Pancreas (tissue), 10 donors: ENCODE measurements at regions not wholly inside any gene's neighbourhood (a gene's known extent, or its start where the extent isn't known, plus 50 kb on each side); places are given as distances from the start of the nearest gene placed in this dataset.
"Not testable (repeated sequence)": the region's sequence is repeated elsewhere in the genome, so short reads cannot be mapped to it uniquely, and the experiment has no call there.

Experiments used
- ATAC-seq, 4 donors: fragments of 200-7000 bp; cut with Tn5 transposase; one replicate each; pipeline versions ENCODE4 v1.8.0 to v1.9.1; 2020; ENCODE audit warnings: mild to moderate bottlenecking in 4 of 4, moderate library complexity in 4 of 4
- DNase-seq, 6 donors: peaks; one replicate each; pipeline ENCODE4 v3.0.0-alpha.2; 2020
- FAIRE-seq: peaks from 2 replicates; lab custom pipeline; 2012; peaks lifted over from hg19 to GRCh38; lab: Jason Lieb, UNC
- H3K27ac ChIP-seq, 4 donors: fragments of 200-600 bp; sonication (generic); 1 replicate in 3 of 4; 2 replicates in 1 of 4; pipeline versions ENCODE4 v1.5.0 to v1.8.0; 2020
- H3K27me3 ChIP-seq, 4 donors: fragments of 200-600 bp; one replicate each; pipeline ENCODE4 v1.8.0; 2021
- H3K36me3 ChIP-seq, 3 donors: fragments of 200-600 bp; sonication (generic) in 1 of 3; one replicate each; pipeline versions ENCODE4 v1.5.0 to v1.8.0; 2020 to 2021
- H3K4me1 ChIP-seq, 3 donors: fragments of 200-600 bp; one replicate each; pipeline ENCODE4 v1.8.0; 2021
- H3K4me3 ChIP-seq, 4 donors: fragments of 200-600 bp; sonication (generic) in 2 of 4; one replicate each; pipeline versions ENCODE4 v1.5.0 to v1.8.0; 2020 to 2021
- H3K9me3 ChIP-seq, 4 donors: fragments of 200-600 bp; one replicate each; pipeline ENCODE4 v1.8.0; 2021
- CTCF ChIP-seq, 4 donors: fragments of 200-600 bp; sonication (generic) in 3 of 4; IDR thresholded peaks; one replicate each; pipeline versions ENCODE4 v1.5.0 to v1.8.0; 2021; ENCODE audit warnings: antibody characterized with exemption in 4 of 4
- WGBS, 2 donors: extraction: QIAGEN DNeasy Blood & Tissue Kit; methylation state at CpG; one replicate each; pipeline ENCODE4 v1.1.7; 2013; 5-methylcytosine and 5-hydroxymethylcytosine counted together
- intact Hi-C, 3 donors: fragments of 100-400 bp; cut with DNase I; formaldehyde crosslinking; loops; one replicate each; pipeline versions ENCODE4 v1.11.1 to v1.14.2; 2022
- donor health status: healthy with polysubstance abuse.
- donor health status: DM: no; HTN: no; CAD: no; lungs with moderate emphysema.
- donor health status: DM: no; HTN: no; CAD: no.
- donor health status: control.
- donor health status: control.
- donor health status: Bipolar disorder and iron deficiency.
- donor health status: DM: yes; HTN: yes; CAD: no.
- donor health status: DM: no; HTN: no; CAD: no.
- donor health status: DM: no; HTN: no; CAD: no.
- donor health status: DM: yes; HTN: yes; CAD: no.

- ATAC-seq, result no peak
- no peak for DNase-seq
- H3K4me1 ChIP-seq, result no peaks in the 10 kb centered on the region
- WGBS, 2 donors, result 64 to 65% methylated on average over 2 of the region's 2 CpGs
- H3K27ac ChIP-seq, result no peak overlapping the region
- H3K9me3 ChIP-seq, result no peaks in the 10 kb centered on the region
- H3K36me3 ChIP-seq, result no peaks in the 10 kb centered on the region
- H3K27me3 ChIP-seq, result peaks cover 0 to 6% (median 0%) of the 10 kb centered on the region in 4 donors
- no peak for TF ChIP-seq CTCF (IDR thresholded peaks at IDR 0.05)
- no peak overlapping the region for H3K4me3 ChIP-seq
- FAIRE-seq, result no peak
- intact Hi-C loops, result loop anchor here in 1 of 3 donors (10.0 kb wide), 1 partner anchor 143 kb away; no protein-coding TSS in a partner anchor
These were observed 94.6 kb upstream of the KIF2A start for GRCh38 chr5:62211405-62211804.

DNA sequence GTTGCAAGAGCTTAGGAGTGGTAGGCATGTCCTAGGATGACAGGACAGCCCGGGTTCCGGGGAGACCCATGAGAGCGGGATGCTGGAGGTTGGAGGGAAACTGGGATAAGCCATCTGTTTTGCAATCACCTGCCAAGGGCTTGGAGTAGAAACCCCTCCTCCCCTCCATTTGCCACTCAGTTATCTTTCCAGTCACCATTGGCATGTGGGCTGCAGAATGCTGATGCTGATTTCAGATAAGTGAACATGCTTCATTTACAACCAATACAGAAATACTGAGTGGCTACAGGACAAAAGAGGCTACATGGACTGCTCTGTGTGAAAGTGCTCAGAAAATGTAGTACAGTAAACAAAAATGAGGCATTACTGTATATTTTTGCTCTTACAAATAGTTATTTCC is 93.4 kb upstream of the KIF2A start:
- Histone ChIP-seq H3K27me3 (peaks cover 0 to 6% (median 0%) of the 10 kb centered on the region in 4 donors), H3K27ac (no peak overlapping the region), H3K36me3 (no peaks in the 10 kb centered on the region), H3K9me3 (no peaks in the 10 kb centered on the region), H3K4me3 (no peak overlapping the region), H3K4me1 (no peaks in the 10 kb centered on the region)
- no peak for TF ChIP-seq CTCF (IDR thresholded peaks at IDR 0.05)
- DNase-seq, result no peak
- intact Hi-C loops, result loop anchor here in 1 of 3 donors (10.0 kb wide), 1 partner anchor 142 kb away; no protein-coding TSS in a partner anchor
- no peak for FAIRE-seq
- ATAC-seq, result no peak
- 91% methylated on average over 3 of the region's 3 CpGs for WGBS, 2 donors

GRCh38 chr5:62214701-62215100 is 91.3 kb upstream of the KIF2A start:
- Histone ChIP-seq H3K36me3 (no peaks in the 10 kb centered on the region), H3K4me1 (no peaks in the 10 kb centered on the region), H3K27ac (no peak overlapping the region), H3K9me3 (no peaks in the 10 kb centered on the region), H3K4me3 (no peak overlapping the region), H3K27me3 (peaks cover 0 to 6% (median 0%) of the 10 kb centered on the region in 4 donors)
- DNase-seq (no peak), FAIRE-seq (no peak), ATAC-seq (no peak)
- TF ChIP-seq CTCF (IDR thresholded peaks at IDR 0.05), result no peak
- intact Hi-C loops, result loop anchor here in 1 of 3 donors (10.0 kb wide), 1 partner anchor 140 kb away; no protein-coding TSS in a partner anchor
- WGBS, 2 donors, result 72 to 87% methylated on average over 2 of the region's 2 CpGs

DNA sequence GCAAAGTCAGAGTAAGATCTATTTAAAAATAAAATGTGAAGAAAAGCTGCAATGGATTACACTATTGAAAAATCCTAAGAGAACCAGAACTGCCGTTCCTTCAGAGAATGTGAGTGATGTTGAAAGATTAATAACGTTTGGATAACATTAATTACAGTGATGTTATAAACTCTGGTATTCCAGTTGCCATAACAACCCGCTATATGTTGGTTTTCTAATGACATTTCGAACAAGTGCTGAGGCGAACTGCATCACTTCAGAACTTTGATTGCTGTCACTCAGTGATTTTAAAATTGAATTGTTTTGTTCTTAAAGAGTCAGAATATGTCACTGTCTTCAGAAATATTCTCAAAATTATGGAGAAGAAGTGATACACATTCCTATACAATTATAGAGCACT is 89.4 kb upstream of the KIF2A start:
- not testable (repeated sequence) for H3K27ac ChIP-seq, H3K4me1 ChIP-seq, H3K4me3 ChIP-seq, H3K9me3 ChIP-seq, H3K36me3 ChIP-seq, DNase-seq, ATAC-seq, H3K27me3 ChIP-seq
- FAIRE-seq, result peak; percentile 76
- WGBS, 2 donors, result 27 to 47% methylated on average over 3 to 4 of the region's 5 CpGs
- intact Hi-C loops, result loop anchor here in 1 of 3 donors (10.0 kb wide), 1 partner anchor 138 kb away; no protein-coding TSS in a partner anchor

- not testable (repeated sequence) for DNase-seq, H3K27ac ChIP-seq, H3K27me3 ChIP-seq, FAIRE-seq, H3K4me3 ChIP-seq, ATAC-seq, H3K4me1 ChIP-seq, H3K9me3 ChIP-seq, H3K36me3 ChIP-seq
- intact Hi-C loops, result loop anchor here in 1 of 3 donors (10.0 kb wide), 1 partner anchor 138 kb away; no protein-coding TSS in a partner anchor
- 38 to 59% methylated on average over 1 of the region's 1 CpG for WGBS, 2 donors
These were observed 88.9 kb upstream of the KIF2A start for GRCh38 chr5:62217095-62217494.

GRCh38 chr5:62218860-62219259 is 87.1 kb upstream of the KIF2A start:
- ATAC-seq, result not testable (repeated sequence)
- intact Hi-C loops, result loop anchor here in 1 of 3 donors (10.0 kb wide), 1 partner anchor 136 kb away; no protein-coding TSS in a partner anchor

GRCh38 chr5:62221881-62222280 is 84.1 kb upstream of the KIF2A start:
- 58 to 64% methylated on average over 5 of the region's 5 CpGs for WGBS, 2 donors
- H3K4me1 ChIP-seq, FAIRE-seq, H3K9me3 ChIP-seq, H3K4me3 ChIP-seq, ATAC-seq, DNase-seq, H3K27me3 ChIP-seq, H3K36me3 ChIP-seq, intact Hi-C loops, H3K27ac ChIP-seq: not testable (repeated sequence)

More at GRCh38 chr5:62218860-62219259, 87.1 kb upstream of the KIF2A start:
- not testable (repeated sequence) for DNase-seq, FAIRE-seq, H3K4me1 ChIP-seq, H3K36me3 ChIP-seq, H3K27ac ChIP-seq, H3K27me3 ChIP-seq, H3K9me3 ChIP-seq, H3K4me3 ChIP-seq
- WGBS, 2 donors, result 46 to 50% methylated on average over 3 of the region's 3 CpGs

DNA sequence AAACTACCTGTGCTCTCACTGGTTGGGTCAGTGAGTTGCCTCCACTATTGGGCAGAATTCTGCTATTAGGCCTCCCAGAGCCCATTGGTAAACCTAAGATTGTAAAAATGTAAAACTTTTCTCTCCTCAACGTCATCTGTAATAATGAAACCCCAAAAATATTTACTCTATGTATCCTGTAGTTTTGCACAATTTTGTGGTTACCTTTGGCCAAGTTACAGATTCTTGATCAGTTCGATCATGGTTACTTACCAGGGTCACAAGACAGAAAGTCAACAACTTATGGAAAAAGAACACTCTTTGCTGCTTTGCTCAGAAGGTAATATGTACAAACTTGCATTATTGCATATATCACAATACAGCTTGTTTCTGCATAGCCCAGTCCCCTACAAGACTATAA is 83.7 kb upstream of the KIF2A start:
- ATAC-seq, H3K27me3 ChIP-seq, intact Hi-C loops, H3K4me1 ChIP-seq, H3K27ac ChIP-seq, H3K4me3 ChIP-seq, H3K36me3 ChIP-seq, DNase-seq, H3K9me3 ChIP-seq, FAIRE-seq: not testable (repeated sequence)
- 36 to 48% methylated on average over 2 of the region's 2 CpGs for WGBS, 2 donors
